Erythroblast (primary cell): ENCODE measurements at regions not wholly inside any gene's neighbourhood (a gene's known extent, or its start where the extent isn't known, plus 50 kb on each side); places are given as distances from the start of the nearest gene placed in this dataset.

Experiments used
- GATA1 ChIP-seq: IDR thresholded peaks from 2 replicates; pipeline ENCODE4 v1.6.1; 2011; ENCODE audit warnings: low read depth, mild to moderate bottlenecking, control low read depth, low read length, moderate library complexity
- POLR2A ChIP-seq: IDR thresholded peaks from 2 replicates; pipeline ENCODE4 v1.6.1; 2011; ENCODE audit warnings: mild to moderate bottlenecking, low read length

- TF ChIP-seq POLR2A (no peak), GATA1 (no peak)
These were observed 120.1 kb upstream of the SLC13A1 start for GRCh38 chr7:123319911-123320310.
